DOHH2 (cell line): ENCODE measurements at regions not wholly inside any gene's neighbourhood (a gene's known extent, or its start where the extent isn't known, plus 50 kb on each side); places are given as distances from the start of the nearest gene placed in this dataset.

Experiments
- H3F3A ChIP-seq: fragments of 200-600 bp; sonication (generic), shearing (Covaris generic); 2 replicates; pipeline ENCODE4 v1.6.0; 2016; ENCODE audit warnings: antibody characterized with exemption, mild to moderate bottlenecking; ENCODE audit not compliant: control insufficient read depth, insufficient read depth
- H3K27ac ChIP-seq: fragments of 200-600 bp; sonication (generic); 2 replicates; pipeline ENCODE4 v1.5.1; 2014; ENCODE audit warnings: low read depth, mild to moderate bottlenecking, low read length, moderate library complexity
- H3K27me3 ChIP-seq: fragments of 200-600 bp; sonication (generic); 2 replicates; pipeline ENCODE4 v1.6.1; 2014; ENCODE audit warnings: mild to moderate bottlenecking, low read length, mixed read lengths; ENCODE audit not compliant: control insufficient read depth
- H3K36me3 ChIP-seq: fragments of 200-600 bp; sonication (generic); 2 replicates; pipeline ENCODE4 v1.6.1; 2014; ENCODE audit warnings: mild to moderate bottlenecking, low read length, moderate library complexity, mixed read lengths; ENCODE audit not compliant: control insufficient read depth
- H3K4me1 ChIP-seq: fragments of 200-600 bp; sonication (generic); 2 replicates; pipeline ENCODE4 v1.6.1; 2014; ENCODE audit warnings: mild to moderate bottlenecking, low read length, mixed read lengths; ENCODE audit not compliant: control insufficient read depth
- H3K4me2 ChIP-seq: fragments of 200-600 bp; sonication (generic); 2 replicates; pipeline ENCODE4 v1.6.0; 2014; ENCODE audit warnings: mild to moderate bottlenecking, low read length, moderate library complexity
- H3K4me3 ChIP-seq: fragments of 200-600 bp; sonication (generic); 2 replicates; pipeline ENCODE4 v1.5.1; 2014; ENCODE audit warnings: mild to moderate bottlenecking, low read length, mixed read lengths
- H3K79me2 ChIP-seq: fragments of 200-600 bp; sonication (generic); 2 replicates; pipeline ENCODE4 v1.6.1; 2014; ENCODE audit warnings: mild to moderate bottlenecking, low read length, mixed read lengths; ENCODE audit not compliant: control insufficient read depth
- H3K9me2 ChIP-seq: fragments of 200-600 bp; sonication (generic); replicated peaks from 2 replicates; pipeline ENCODE4 v1.6.1; 2014; ENCODE audit warnings: mild to moderate bottlenecking, low read length, mixed read lengths; ENCODE audit not compliant: control insufficient read depth
- H3K9me3 ChIP-seq: fragments of 200-600 bp; sonication (generic); 2 replicates; pipeline ENCODE4 v1.6.1; 2014; ENCODE audit warnings: antibody characterized with exemption, low read length, mixed read lengths; ENCODE audit not compliant: control insufficient read depth, insufficient read depth
- H4K20me1 ChIP-seq: fragments of 200-600 bp; sonication (generic); 2 replicates; pipeline ENCODE4 v1.6.0; 2014; ENCODE audit warnings: low read depth, mild to moderate bottlenecking, antibody characterized with exemption, low read length, moderate library complexity; ENCODE audit not compliant: control insufficient read depth, insufficient read depth
- CTCF ChIP-seq: fragments of 200-600 bp; sonication (generic); IDR thresholded peaks from one replicate; pipeline ENCODE4 v1.5.1; 2014; ENCODE audit warnings: antibody characterized with exemption, mild to moderate bottlenecking, low read depth, low read length; ENCODE audit not compliant: poor library complexity, severe bottlenecking
- EZH2phosphoT487 ChIP-seq: fragments of 200-600 bp; sonication (generic); IDR thresholded peaks from 2 replicates; pipeline ENCODE4 v1.6.1; 2017; ENCODE audit warnings: borderline replicate concordance, mild to moderate bottlenecking, antibody characterized with exemption, low read length, moderate library complexity, mixed read lengths

GRCh38 chr18:25764777-25765176 is 325.6 kb downstream of the SS18 start:
- H3K27ac ChIP-seq = no peak overlapping the region
- H3K4me3 ChIP-seq = no peak overlapping the region
- no peak overlapping the region for H3K4me2 ChIP-seq
- H3K9me2 ChIP-seq = no peaks in the 10 kb centered on the region
- H4K20me1 ChIP-seq = no peaks in the 10 kb centered on the region
- H3F3A ChIP-seq = no peaks in the 10 kb centered on the region
- H3K79me2 ChIP-seq = no peaks in the 10 kb centered on the region
- TF ChIP-seq CTCF (no peak), EZH2phosphoT487 (no peak)
- H3K36me3 ChIP-seq = no peaks in the 10 kb centered on the region
- H3K27me3 ChIP-seq = 0 out of 2 replicates have a peak, but pooled peaks cover 4% of the 10 kb centered on the region
- H3K4me1 ChIP-seq = no peaks in the 10 kb centered on the region
- no peaks in the 10 kb centered on the region for H3K9me3 ChIP-seq

GRCh38 chr18:25759111-25759510 is 331.3 kb downstream of the SS18 start:
- Histone ChIP-seq H4K20me1 (no peaks in the 10 kb centered on the region), H3K36me3 (no peaks in the 10 kb centered on the region), H3K9me2 (no peaks in the 10 kb centered on the region), H3K4me1 (no peaks in the 10 kb centered on the region), H3K4me2 (no peak overlapping the region), H3K9me3 (no peaks in the 10 kb centered on the region), H3K4me3 (no peak overlapping the region), H3K79me2 (no peaks in the 10 kb centered on the region), H3K27ac (no peak overlapping the region), H3K27me3 (0 out of 2 replicates have a peak, but pooled peaks cover 4% of the 10 kb centered on the region), H3F3A (no peaks in the 10 kb centered on the region)
- TF ChIP-seq CTCF = no peak
- no peak for TF ChIP-seq EZH2phosphoT487

GRCh38 chr18:25743646-25744151 is 346.7 kb downstream of the SS18 start:
- Histone ChIP-seq H3K27me3 (no peaks in the 10 kb centered on the region), H3K27ac (no peak overlapping the region), H3K79me2 (no peaks in the 10 kb centered on the region), H3K9me3 (no peaks in the 10 kb centered on the region), H3F3A (no peaks in the 10 kb centered on the region), H3K4me1 (no peaks in the 10 kb centered on the region), H4K20me1 (no peaks in the 10 kb centered on the region), H3K36me3 (no peaks in the 10 kb centered on the region), H3K9me2 (no peaks in the 10 kb centered on the region), H3K4me3 (no peak overlapping the region), H3K4me2 (no peak overlapping the region)
- TF ChIP-seq CTCF (no peak), EZH2phosphoT487 (no peak)

- Histone ChIP-seq H3K27me3 (no peaks in the 10 kb centered on the region), H3K36me3 (no peaks in the 10 kb centered on the region), H3K27ac (no peak overlapping the region), H3F3A (no peaks in the 10 kb centered on the region), H3K4me1 (no peaks in the 10 kb centered on the region), H3K4me2 (no peak overlapping the region), H3K9me2 (no peaks in the 10 kb centered on the region), H3K4me3 (no peak overlapping the region), H3K79me2 (no peaks in the 10 kb centered on the region), H4K20me1 (no peaks in the 10 kb centered on the region), H3K9me3 (no peaks in the 10 kb centered on the region)
- TF ChIP-seq EZH2phosphoT487 (no peak), CTCF (no peak)
Observed at GRCh38 chr18:25739376-25739775, 351.0 kb downstream of the SS18 start.
